Fibroblast of villous mesenchyme (primary cell): ENCODE measurements at regions not wholly inside any gene's neighbourhood (a gene's known extent, or its start where the extent isn't known, plus 50 kb on each side); places are given as distances from the start of the nearest gene placed in this dataset.

ENCODE experiments used
- DNase-seq: peaks from one replicate; pipeline ENCODE4 v3.0.0-alpha.2; 2010; ENCODE audit warnings: low read depth
- H3K4me3 ChIP-seq: 2 replicates; pipeline ENCODE4 v1.5.1; 2011; ENCODE audit warnings: low read depth, mild to moderate bottlenecking, low read length
- TF ChIP-seq, protein P1 (sequence below): IDR thresholded peaks from 2 replicates; pipeline ENCODE4 v1.5.1; 2012; ENCODE audit warnings: low read depth, mild to moderate bottlenecking, low read length; ENCODE audit not compliant: insufficient read depth

DNA sequence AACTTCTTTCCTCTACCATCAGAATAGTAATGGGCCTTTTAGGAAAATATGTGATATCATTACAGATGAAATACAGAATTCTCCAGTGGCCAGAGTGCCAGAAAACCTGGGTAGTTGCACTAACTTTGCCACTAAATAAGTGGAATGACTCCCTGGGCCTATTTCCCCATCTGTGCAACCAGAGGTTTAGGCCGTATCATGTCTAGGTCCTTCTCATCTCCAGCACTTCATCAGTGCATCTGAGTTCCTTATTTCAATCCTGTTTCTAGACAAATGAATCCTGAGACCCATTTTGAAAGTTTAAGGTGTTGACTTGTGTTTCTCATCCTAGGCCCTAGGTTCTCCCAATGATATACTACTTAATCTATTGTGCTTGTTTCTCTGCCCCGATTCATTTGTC is 236.2 kb downstream of the CD83 start:
- TF ChIP-seq, protein P1, sequence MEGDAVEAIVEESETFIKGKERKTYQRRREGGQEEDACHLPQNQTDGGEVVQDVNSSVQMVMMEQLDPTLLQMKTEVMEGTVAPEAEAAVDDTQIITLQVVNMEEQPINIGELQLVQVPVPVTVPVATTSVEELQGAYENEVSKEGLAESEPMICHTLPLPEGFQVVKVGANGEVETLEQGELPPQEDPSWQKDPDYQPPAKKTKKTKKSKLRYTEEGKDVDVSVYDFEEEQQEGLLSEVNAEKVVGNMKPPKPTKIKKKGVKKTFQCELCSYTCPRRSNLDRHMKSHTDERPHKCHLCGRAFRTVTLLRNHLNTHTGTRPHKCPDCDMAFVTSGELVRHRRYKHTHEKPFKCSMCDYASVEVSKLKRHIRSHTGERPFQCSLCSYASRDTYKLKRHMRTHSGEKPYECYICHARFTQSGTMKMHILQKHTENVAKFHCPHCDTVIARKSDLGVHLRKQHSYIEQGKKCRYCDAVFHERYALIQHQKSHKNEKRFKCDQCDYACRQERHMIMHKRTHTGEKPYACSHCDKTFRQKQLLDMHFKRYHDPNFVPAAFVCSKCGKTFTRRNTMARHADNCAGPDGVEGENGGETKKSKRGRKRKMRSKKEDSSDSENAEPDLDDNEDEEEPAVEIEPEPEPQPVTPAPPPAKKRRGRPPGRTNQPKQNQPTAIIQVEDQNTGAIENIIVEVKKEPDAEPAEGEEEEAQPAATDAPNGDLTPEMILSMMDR: no peak
- no peak overlapping the region for H3K4me3 ChIP-seq
- no peak for DNase-seq

DNA sequence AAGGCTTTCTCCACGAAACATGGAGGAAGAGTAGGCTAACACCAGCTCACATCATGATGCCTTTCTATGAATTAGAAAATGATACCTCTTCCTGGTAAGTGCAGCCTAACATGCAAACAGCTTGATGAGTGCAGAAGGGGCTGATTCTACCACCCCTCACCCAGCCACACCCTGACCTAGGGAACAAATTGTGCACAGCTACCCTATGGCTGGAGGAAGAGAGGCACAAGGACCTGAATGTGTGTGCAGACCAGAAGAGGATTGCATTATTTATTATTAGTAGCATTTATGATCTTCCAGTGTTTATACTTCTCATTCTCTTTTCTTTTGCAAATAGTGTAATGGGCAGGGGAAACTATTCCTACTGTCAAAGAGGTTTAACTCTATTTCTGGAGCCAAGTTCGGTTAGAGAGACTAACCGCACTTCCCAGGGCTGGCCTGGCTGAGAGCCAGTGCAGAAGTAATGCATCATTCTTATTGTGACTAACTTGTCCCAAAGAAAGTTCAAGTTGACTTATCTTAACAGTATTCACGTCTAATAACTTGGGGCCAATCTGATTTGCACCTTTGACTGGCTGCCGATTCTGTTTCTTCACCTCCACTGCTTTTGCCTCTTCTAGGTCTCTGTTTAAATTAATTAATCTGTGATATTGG is 237.5 kb downstream of the CD83 start:
- TF ChIP-seq, protein P1: no peak
- no peak overlapping the region for H3K4me3 ChIP-seq
- DNase-seq: peak; percentile 43

DNA sequence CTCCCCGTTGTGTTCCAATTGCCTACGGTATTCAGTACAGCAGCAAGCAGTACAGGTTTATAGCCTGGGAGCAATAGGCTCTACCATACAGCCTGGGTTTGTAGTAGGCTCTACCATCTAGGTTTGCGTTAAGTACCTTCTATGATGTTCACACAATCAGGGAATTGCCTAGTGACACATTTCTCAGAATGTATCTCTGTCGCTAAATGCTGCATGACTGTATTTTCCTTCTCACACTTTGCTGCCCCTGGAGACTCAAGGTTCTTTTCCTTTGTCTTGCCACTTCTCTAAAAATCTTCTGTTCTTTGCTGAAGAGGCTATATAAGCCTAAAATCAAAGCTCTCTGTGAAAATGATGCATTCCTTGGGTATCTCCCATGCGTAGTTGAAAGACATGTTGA is 241.9 kb downstream of the CD83 start:
- DNase-seq: no peak
- TF ChIP-seq, protein P1: no peak
- H3K4me3 ChIP-seq: no peak overlapping the region

DNA sequence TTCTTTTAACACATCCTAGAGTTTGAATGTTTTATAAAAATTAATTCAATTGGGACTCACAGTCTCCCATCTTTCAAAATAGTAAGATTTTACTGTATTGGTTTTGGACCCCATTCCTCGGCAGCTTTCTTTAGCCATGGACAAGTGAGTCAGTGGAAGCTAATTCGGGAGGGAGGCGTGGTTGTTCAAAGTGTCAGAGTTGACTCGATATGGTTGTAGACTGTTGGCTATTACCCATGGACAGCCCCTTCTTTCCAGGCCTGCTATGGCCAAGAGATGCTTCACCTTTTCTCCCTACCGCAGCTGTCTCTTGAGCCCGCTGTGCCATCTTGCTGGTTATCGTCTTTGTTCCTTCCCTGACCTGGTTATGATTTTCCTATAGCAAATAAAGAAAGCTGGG is 243.0 kb downstream of the CD83 start:
- DNase-seq: no peak
- H3K4me3 ChIP-seq: no peak overlapping the region
- TF ChIP-seq, protein P1: no peak

GRCh38 chr6:14361297-14361696 is 243.7 kb downstream of the CD83 start:
- H3K4me3 ChIP-seq: no peak overlapping the region
- TF ChIP-seq, protein P1: no peak
- DNase-seq: no peak

DNA sequence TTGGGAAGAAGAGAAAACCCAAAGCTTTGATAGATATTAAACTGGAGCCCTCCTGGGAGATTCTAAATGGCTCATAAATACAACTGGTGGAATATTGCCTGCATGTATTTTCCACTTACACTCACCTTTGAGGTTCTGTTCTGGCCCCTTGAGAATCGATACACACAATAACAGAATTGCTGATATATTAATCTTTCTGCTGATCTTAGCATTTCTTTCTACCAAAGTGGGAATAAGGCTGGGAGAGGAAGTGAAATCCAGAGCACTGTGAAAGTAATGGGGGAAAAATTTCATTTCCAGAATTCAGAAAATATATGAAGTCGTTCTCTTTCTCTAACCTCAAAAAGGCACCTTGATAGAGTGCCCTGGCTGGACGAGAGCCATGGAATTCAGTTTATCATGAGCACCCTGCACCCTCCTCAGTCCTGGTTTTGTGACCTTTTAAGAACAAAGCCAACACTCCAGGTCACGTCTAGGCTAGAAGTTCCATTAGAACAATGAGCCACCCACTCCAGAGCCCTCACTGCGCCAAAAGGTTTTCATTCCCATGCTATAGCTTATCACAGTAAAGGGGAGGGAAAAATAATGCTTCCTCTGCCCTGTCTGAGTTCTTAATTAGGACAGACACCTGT is 244.5 kb downstream of the CD83 start:
- no peak overlapping the region for H3K4me3 ChIP-seq
- TF ChIP-seq, protein P1: no peak
- no peak for DNase-seq
